Loucy (cell line): ENCODE measurements at regions not wholly inside any gene's neighbourhood (a gene's known extent, or its start where the extent isn't known, plus 50 kb on each side); places are given as distances from the start of the nearest gene placed in this dataset.

ENCODE experiments used
- H2AFZ ChIP-seq: fragments of 200-600 bp; sonication (generic); 2 replicates; pipeline ENCODE4 v1.6.0; 2016; ENCODE audit warnings: antibody characterized with exemption, mild to moderate bottlenecking, low read length, moderate library complexity
- H3F3A ChIP-seq: fragments of 200-600 bp; 2 replicates; pipeline ENCODE4 v1.6.0; 2016; ENCODE audit warnings: antibody characterized with exemption, low read depth, mild to moderate bottlenecking
- H3K27me3 ChIP-seq: fragments of 200-600 bp; sonication (generic); 2 replicates; pipeline ENCODE4 v1.6.1; 2014; ENCODE audit warnings: low read length, mild to moderate bottlenecking; ENCODE audit not compliant: insufficient read depth, poor library complexity, severe bottlenecking
- H3K36me3 ChIP-seq: fragments of 200-600 bp; sonication (generic); 2 replicates; pipeline ENCODE4 v1.6.1; 2016; ENCODE audit warnings: low read length; ENCODE audit not compliant: insufficient read depth
- H3K4me1 ChIP-seq: fragments of 200-600 bp; sonication (generic); 2 replicates; pipeline ENCODE4 v1.5.1; 2014; ENCODE audit warnings: low read length, mild to moderate bottlenecking; ENCODE audit not compliant: insufficient read depth, poor library complexity, severe bottlenecking
- H3K4me2 ChIP-seq: fragments of 200-600 bp; sonication (generic); 2 replicates; pipeline ENCODE4 v1.6.0; 2014; ENCODE audit warnings: antibody characterized with exemption, low read length, low read depth, mild to moderate bottlenecking; ENCODE audit not compliant: poor library complexity, severe bottlenecking
- H3K4me3 ChIP-seq: fragments of 200-600 bp; sonication (generic); 2 replicates; pipeline ENCODE4 v1.5.1; 2014; ENCODE audit warnings: low read length, mild to moderate bottlenecking, mixed read lengths; ENCODE audit not compliant: poor library complexity, severe bottlenecking
- H3K79me2 ChIP-seq: fragments of 200-600 bp; sonication (generic); 2 replicates; pipeline ENCODE4 v1.6.1; 2014; ENCODE audit warnings: low read length; ENCODE audit not compliant: insufficient read depth
- H3K9ac ChIP-seq: fragments of 200-600 bp; sonication (generic); 2 replicates; pipeline ENCODE4 v1.6.0; 2014; ENCODE audit warnings: mild to moderate bottlenecking, low read depth, low read length, moderate library complexity; ENCODE audit not compliant: poor library complexity, severe bottlenecking
- H3K9me2 ChIP-seq: fragments of 200-600 bp; sonication (generic); replicated peaks from 2 replicates; pipeline ENCODE4 v1.6.1; 2016; ENCODE audit warnings: low read depth, low read length, mixed read lengths
- H3K9me3 ChIP-seq: fragments of 200-600 bp; sonication (generic); 2 replicates; pipeline ENCODE4 v1.6.1; 2014; ENCODE audit warnings: mild to moderate bottlenecking, antibody characterized with exemption, low read length, low read depth; ENCODE audit not compliant: insufficient read depth
- H4K20me1 ChIP-seq: fragments of 200-600 bp; sonication (generic); 2 replicates; pipeline ENCODE4 v1.6.0; 2014; ENCODE audit warnings: antibody characterized with exemption, low read length, mild to moderate bottlenecking; ENCODE audit not compliant: insufficient read depth, poor library complexity, severe bottlenecking
- CTCF ChIP-seq: fragments of 200-600 bp; sonication (generic); conservative IDR thresholded peaks from 2 replicates; pipeline ENCODE4 v1.5.1; 2014; ENCODE audit warnings: mild to moderate bottlenecking, antibody characterized with exemption, low read length
- EZH2phosphoT487 ChIP-seq: fragments of 200-600 bp; IDR thresholded peaks from 2 replicates; pipeline ENCODE4 v1.6.1; 2018; ENCODE audit warnings: antibody characterized with exemption, mild to moderate bottlenecking, moderate library complexity, borderline replicate concordance

GRCh38 chr16:65744401-65744800, 622.1 kb upstream of the CDH5 start:
- H3K79me2 ChIP-seq = no peaks in the 10 kb centered on the region
- no peak overlapping the region for H3K4me3 ChIP-seq
- H2AFZ ChIP-seq = no peak overlapping the region
- no peaks in the 10 kb centered on the region for H3K4me1 ChIP-seq
- H3K27me3 ChIP-seq = no peaks in the 10 kb centered on the region
- H3K36me3 ChIP-seq = no peaks in the 10 kb centered on the region
- H3F3A ChIP-seq = no peaks in the 10 kb centered on the region
- no peaks in the 10 kb centered on the region for H3K9me2 ChIP-seq
- H3K9ac ChIP-seq = no peak overlapping the region
- H3K9me3 ChIP-seq = no peaks in the 10 kb centered on the region
- no peak overlapping the region for H3K4me2 ChIP-seq
- TF ChIP-seq EZH2phosphoT487 (no peak), CTCF (no peak)
- no peaks in the 10 kb centered on the region for H4K20me1 ChIP-seq

- H3K9ac ChIP-seq = no peak overlapping the region
- H3K27me3 ChIP-seq = no peaks in the 10 kb centered on the region
- H3K36me3 ChIP-seq = no peaks in the 10 kb centered on the region
- no peak overlapping the region for H3K4me2 ChIP-seq
- H3K9me2 ChIP-seq = no peaks in the 10 kb centered on the region
- no peaks in the 10 kb centered on the region for H3K79me2 ChIP-seq
- no peaks in the 10 kb centered on the region for H4K20me1 ChIP-seq
- no peaks in the 10 kb centered on the region for H3K4me1 ChIP-seq
- H3K4me3 ChIP-seq = no peak overlapping the region
- H3K9me3 ChIP-seq = no peaks in the 10 kb centered on the region
- no peak overlapping the region for H2AFZ ChIP-seq
- H3F3A ChIP-seq = no peaks in the 10 kb centered on the region
- no peak for TF ChIP-seq CTCF
- TF ChIP-seq EZH2phosphoT487 = no peak
Observed at GRCh38 chr16:65743558-65743957, 621.7 kb upstream of the CDH11 start.

- Histone ChIP-seq H3K9ac (no peak overlapping the region), H3K36me3 (no peaks in the 10 kb centered on the region), H3K9me3 (no peaks in the 10 kb centered on the region), H3K9me2 (no peaks in the 10 kb centered on the region), H4K20me1 (no peaks in the 10 kb centered on the region), H3K4me3 (no peak overlapping the region), H3F3A (no peaks in the 10 kb centered on the region), H3K79me2 (no peaks in the 10 kb centered on the region), H3K4me2 (no peak overlapping the region), H3K27me3 (no peaks in the 10 kb centered on the region), H3K4me1 (no peaks in the 10 kb centered on the region), H2AFZ (no peak overlapping the region)
- no peak for TF ChIP-seq EZH2phosphoT487
Observed at GRCh38 chr16:65740711-65741110, 618.8 kb upstream of the CDH11 start.

GRCh38 chr16:65739518-65739917, 617.7 kb upstream of the CDH11 start:
- H3K4me3 ChIP-seq = no peak overlapping the region
- no peak overlapping the region for H3K9ac ChIP-seq
- no peaks in the 10 kb centered on the region for H3F3A ChIP-seq
- H3K9me3 ChIP-seq = no peaks in the 10 kb centered on the region
- H4K20me1 ChIP-seq = no peaks in the 10 kb centered on the region
- H2AFZ ChIP-seq = no peak overlapping the region
- no peaks in the 10 kb centered on the region for H3K9me2 ChIP-seq
- H3K27me3 ChIP-seq = no peaks in the 10 kb centered on the region
- no peak overlapping the region for H3K4me2 ChIP-seq
- no peaks in the 10 kb centered on the region for H3K79me2 ChIP-seq
- H3K36me3 ChIP-seq = no peaks in the 10 kb centered on the region
- TF ChIP-seq EZH2phosphoT487 = no peak
- TF ChIP-seq CTCF = no peak
- no peaks in the 10 kb centered on the region for H3K4me1 ChIP-seq
